AG20443 (cell line): ENCODE measurements at regions not wholly inside any gene's neighbourhood (a gene's known extent, or its start where the extent isn't known, plus 50 kb on each side); places are given as distances from the start of the nearest gene placed in this dataset.
"Not testable (repeated sequence)": the region's sequence is repeated elsewhere in the genome, so short reads cannot be mapped to it uniquely, and the experiment has no call there.

ENCODE experiments used
- DNase-seq: peaks from one replicate; pipeline ENCODE4 v3.0.0; 2012; ENCODE audit warnings: low spot score, mixed read lengths

DNA sequence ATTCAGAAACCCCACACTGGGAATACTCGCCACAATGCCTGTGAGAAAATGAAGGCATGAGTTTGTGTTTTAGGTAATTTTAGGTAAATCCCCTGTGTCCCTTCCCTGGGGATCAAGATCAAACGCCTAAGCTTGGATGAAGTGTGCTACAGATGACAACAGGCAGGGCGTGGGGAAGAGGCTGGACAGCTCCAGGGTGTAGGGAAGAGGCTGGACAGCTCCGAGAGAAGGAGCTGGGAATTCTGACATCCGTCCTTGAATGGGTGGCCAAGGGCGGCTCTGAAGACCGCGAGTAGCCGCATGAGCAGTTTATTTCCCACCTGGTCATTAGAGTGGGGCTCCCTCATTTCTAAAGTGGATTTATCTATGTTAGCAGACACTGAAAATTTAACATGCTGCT is 109.7 kb downstream of the RAMP3 start:
- DNase-seq, result peak; percentile 30

DNA sequence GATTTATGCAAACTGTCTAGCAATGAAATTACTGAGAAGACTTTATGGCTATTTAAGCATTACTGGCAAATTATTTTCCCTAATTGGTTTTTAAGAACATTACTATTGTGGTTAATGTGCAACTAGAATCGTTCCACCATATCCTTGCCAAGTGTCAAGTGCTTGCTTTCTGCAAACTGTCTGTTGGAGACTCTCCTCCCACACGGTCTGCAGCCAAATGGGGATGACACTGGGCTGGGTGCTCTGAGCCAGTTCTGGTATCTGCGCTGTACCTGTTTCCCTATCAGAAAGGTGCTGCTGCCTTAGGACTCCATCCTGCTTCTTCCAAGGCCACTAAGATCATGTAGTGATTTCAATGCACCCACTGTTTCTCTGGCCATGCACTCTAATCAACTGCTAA is 110.4 kb downstream of the RAMP3 start:
- DNase-seq, result no peak

DNA sequence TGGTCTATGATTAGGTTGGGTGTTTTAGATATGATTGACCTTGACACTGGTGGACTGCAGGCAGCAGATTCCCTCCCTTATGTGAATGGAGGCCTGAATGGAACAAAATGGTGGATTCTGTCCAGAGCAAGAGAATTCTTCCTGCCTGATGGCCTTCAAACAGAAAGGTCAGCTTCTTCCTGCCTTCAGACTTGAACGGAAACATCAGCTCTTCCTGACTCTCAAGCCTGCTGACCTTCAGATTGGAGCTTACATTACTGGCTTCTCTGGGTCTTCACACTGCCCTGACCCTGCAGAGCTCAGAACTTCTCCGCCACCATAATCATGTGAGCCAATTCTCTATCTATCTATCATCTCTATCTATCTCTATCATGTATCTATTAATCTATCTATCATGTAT is 111.6 kb downstream of the RAMP3 start:
- DNase-seq, result no peak

DNA sequence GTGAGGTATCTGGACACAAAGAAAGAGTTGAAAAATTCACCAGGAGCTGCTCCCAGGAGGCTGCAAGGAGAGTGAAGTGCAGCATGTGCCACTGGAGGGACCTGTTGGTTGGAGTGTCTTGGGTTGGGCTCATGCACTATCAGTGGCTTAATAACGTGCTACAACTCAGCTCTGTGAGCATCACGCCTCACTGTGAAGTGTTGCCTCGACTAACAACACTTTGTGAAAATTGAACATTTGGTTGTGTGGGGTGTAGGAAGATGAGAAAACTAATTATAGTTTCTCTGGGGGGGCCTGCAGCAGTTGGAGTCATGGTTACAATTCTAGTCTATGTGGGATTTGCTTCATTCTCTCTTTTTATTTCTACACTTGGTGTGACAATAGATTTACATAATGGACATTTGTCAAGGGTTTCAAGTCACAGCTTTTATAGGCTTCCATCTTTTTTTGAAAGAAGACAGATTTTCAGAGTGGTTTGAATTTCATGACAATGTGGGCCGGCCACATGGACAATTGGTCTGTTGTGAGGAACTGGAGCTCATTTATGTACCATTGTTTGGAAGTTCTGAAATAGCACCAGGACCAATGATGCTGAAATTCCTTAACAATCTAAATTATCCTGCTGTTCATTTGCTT is 121.3 kb downstream of the RAMP3 start:
- no peak for DNase-seq

DNA sequence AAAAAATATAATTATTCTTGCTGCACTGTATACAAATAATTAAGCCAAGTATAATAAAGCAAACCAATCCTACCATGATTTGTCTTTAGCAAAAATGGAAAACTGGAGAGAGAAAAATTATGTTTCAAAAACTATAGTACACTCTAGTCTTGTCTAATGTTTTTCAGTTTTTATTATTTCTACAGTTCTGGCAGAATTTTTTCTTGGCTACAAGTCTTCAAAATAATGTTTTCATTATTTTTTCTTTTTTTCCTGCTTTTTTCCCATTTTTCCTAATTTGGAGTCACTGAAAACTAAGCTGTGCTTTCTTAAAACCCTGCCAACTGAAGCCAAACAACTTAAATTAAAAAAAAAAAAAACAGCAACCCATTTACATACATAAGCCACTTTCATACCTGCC is 132.0 kb downstream of the RAMP3 start:
- DNase-seq, result not testable (repeated sequence)

DNA sequence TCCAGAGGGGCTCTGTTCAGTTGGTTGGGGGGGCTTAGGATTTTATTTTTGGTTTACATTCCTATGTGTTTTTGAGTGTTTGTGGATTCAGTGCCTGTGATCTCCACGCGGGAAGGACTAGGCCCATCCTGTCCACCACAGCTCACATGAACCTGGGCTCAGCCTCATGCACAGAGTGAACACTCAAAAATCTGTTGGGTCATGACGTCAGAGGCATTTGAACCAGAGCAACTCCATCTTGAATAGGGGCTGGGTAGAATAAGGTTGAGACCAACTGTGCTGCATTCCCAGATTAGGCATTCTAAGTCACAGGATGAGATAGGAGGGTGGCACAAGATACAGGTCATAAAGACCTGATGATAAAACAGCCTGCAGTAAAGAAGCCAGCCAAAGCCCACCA is 133.3 kb downstream of the RAMP3 start:
- no peak for DNase-seq

DNA sequence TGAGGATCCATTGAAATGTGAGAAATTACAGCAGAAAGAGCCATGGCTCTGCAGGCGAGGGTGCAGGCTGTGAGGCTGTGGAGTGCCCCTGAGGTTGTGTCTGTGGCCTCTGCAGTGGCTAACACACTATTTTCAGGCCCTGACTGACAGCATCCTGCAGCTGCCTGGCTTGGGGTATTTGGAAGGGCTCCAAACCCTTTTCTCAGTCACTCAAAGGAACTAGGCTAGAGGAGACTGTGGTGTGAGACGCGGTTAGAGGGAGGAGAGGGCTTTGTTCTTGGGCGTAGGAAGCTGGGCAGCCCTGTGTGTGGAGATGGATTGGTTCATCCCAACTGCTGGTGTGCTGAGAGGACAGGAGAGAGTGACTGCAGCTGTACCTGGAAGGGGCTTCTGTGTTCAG is 134.9 kb downstream of the RAMP3 start:
- no peak for DNase-seq

DNA sequence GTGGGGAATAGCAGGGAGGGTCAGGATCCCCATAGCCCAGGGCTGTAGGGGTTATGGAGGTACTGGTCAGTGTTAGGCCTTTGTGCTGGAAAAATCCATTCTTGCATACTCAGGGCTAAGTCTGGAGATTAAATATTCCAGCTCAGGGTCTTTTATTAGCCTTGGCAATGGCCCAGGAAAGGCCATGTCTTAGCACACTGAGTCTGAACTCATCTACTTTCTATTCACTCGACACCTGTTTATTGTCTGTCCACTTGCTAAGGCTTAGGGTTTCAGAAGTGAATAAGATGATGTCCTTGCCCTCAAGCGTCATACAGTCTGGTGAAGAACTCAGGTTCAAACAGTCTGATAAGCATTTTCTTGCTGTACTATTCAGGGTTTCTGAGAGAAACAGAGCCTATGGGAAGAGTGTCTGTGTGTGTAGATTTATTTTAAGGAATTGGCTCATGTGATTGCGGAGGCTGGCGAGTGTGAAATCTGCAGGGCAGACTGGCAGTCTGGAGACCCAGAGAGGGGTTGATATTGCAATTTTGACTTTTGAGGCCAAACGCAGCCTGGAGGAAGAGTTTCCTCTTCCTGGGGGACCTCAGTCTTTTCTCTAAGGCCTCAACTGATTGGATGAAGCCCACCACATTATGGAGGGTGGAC is 135.8 kb downstream of the RAMP3 start:
- DNase-seq, result no peak

DNA sequence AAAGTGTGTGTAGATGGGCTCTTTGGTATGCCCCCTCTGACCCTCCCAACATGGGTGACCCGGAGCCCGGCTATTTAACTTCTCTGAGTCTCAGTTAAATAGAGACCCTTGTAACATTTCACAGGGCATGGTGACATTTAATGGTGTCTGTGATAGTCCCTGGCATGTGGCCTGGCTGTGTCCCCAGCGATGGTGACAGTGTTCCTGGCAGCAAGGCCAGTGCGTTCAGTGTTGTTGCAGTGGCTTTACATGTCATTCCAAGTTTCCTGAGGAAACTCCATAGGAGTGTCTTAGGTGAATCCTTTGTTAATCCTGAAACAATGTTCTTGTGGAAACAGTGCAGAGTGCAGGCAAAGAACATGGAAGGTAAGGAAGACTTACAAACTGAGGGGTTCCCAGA is 137.0 kb downstream of the RAMP3 start:
- DNase-seq, result no peak

DNA sequence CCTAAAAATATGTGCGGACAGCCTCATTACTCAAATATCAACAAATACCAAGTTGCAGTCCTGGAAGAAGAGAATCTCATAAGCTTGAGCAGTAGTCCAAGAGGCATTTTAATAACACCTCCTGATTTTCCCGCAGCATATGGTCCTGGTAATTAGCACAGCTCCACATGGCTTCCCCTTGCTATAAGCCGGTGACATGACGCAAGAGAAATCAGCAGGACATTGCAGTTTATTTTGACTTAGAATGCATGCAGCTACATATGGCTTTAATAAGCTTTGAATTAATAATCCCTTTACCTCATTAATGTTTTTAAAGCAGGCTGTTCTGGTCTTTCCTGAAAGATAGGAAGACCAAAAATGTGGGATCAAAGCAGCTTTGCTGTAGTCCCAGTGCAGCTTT is 137.6 kb downstream of the RAMP3 start:
- no peak for DNase-seq

DNA sequence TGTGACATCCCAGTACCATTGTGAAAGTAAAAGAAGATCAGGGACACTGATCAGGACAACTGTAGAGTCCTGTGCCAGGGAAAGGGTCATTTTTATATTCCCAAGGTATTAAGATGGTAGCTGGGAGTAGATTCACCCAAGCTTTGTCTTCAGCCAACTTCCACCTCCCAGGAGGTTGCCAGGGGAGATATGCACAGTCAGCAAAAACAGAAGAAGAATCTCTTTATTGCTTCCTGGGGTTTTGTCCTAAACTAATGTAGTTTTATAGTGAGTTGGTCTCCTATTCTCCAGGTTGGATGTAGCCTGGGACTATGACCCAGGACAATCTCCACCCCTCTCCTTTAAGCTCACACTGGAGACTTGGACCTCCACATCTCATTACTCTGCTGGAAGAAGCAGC is 139.2 kb downstream of the RAMP3 start:
- DNase-seq, result no peak

DNA sequence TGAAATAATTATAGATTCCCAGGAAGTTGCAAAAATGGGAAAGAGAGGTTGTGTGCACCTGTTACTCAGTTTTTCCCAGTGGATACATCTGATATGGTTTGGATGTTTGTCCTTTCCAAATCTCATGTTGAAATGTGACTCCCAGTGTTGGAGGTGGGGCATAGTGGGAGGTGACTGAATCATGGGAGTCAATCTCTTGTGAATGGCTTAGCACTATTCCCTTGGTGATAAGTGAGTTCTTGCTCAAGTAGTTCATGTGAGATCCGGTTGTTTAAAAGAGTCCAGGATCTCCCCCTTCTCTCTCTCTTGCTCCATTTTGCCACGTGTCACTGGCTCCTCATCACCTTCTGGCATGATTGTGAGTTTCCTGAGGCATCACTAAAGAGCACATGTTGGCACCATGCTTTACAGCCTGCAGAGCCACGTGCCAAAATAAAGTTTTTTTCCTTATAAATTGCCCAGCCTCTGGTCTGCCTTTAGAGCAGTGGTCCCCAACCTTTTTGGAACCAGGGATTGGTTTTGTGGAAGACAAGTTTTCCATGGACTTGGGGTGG is 149.2 kb downstream of the RAMP3 start:
- DNase-seq, result no peak

DNA sequence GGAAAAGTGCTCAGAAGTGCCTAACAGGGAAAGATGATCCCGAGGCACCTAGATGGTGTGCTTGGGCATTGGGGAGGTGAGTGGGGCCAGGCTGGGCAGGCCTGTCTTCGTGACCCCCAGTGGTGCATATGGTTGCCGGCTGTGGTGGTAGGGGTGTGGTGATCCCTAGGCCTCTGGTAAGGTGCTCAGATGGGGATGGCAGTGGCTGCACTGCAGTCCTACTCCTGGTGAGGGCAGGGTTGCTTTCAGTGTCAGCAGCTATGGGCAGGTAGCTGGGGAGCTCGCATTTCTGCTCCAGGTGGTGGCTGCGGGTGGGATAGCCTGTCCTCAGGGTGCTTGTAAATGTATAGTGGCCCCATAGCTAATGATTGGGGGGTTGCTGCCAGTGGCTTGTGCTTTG is 154.0 kb downstream of the RAMP3 start:
- no peak for DNase-seq

DNA sequence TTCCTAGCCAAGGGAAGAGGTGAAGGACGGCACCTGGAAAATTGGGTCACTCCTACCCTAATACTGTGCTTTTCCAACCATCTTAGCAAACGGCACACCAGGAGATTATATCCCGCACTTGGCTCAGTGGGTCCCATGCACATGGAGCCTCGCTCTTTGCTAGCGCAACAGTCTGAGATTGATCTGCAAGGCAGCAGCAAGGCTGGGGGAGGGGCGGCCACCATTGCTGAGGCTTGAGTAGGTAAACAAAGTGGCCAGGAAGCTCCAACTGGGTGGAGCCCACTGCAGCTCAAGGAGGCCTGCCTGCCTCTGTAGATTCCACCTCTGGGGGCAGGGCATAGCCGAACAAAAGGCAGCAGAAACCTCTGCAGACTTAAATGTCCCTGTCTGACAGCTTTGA is 157.9 kb downstream of the RAMP3 start:
- DNase-seq, result not testable (repeated sequence)

DNA sequence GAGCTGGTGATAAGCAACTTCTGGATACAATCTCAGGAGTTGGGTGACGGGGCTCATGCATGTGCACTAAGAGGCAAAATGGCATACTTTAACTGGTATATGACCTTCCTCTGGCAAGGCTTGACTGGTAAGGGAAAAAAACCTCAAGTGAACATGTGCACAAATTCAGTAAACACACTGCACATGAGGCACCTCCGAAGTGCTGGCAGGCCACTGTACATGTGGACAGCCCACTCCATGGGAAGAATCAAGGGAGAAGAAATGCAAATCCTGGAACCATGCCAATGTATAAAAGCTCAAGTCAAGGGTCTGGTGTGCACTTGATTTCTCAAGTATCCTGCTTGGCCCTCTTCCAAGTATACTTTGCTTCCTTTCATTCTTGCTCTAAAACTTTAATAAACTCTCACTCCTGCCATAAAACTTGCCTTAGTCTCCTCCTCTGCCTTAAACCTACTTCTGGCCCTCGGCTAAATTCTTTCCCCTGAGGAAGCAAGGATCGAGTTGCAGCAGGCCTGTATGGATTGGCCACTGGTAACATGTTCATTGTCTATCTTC is 167.2 kb downstream of the RAMP3 start:
- no peak for DNase-seq

DNA sequence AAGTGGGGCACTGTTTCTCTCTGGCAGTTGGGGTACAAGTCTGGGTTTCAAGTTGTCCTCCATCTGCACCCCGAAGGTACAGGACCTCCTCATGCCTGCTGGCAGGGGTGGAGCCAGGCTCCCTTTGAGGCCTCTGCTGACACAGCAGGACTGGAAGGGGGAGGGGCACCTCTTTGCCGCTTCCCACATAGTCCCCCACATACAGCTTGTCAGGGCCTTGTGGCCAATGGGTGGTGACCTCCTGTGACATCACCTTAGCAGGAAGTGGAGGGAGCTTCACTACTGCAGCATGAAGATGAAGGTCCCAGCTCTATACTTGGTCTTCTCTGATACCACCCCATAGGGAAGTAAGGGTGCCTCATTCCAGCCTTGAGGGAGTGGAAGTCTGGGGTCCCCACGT is 167.8 kb downstream of the RAMP3 start:
- DNase-seq, result no peak

DNA sequence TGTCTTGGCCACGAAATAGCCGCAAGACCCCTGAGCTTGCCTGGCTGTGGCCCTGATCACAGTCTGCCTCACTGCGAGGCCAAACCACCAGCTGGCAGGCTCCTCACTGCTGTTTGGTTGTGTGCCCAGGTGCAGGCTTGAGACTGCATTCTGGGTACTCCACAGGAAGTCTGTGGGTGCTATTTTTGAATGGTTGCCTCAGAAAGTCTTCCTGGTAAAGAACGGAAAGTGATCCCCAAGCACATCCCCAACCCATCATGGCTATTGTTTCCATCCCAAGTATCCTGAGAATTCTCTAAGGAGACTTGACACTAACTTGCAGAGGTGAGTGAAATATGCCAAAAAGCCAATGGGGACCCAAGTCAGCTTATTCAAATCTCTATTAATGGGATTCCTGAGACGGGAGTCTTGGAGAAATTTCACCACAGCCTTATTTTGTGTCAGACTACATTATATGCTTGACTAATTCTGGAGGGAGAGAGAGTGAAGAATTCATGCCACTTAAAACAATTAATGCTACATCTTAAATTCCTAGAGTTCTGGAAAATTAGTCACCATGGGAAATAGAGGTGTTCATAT is 170.9 kb downstream of the RAMP3 start:
- DNase-seq, result no peak

DNA sequence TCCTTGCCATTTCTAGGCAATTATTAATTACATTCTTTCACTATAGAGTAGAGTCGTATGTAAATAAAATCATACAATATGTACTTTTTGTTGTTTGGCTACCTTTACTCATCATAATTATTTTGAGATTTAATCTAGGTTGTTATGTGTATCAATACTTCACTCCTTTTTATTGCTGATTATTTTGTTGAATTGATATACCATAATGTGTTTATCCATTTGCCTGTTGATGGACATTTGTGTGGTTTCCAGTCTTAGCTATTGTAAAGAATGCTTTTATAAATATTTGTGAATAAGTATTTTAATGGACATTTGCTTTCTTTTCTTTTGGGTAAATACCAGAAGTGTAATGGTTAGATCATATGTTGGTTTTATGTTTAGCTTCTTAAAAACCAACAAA is 174.0 kb downstream of the RAMP3 start:
- DNase-seq, result no peak

DNA sequence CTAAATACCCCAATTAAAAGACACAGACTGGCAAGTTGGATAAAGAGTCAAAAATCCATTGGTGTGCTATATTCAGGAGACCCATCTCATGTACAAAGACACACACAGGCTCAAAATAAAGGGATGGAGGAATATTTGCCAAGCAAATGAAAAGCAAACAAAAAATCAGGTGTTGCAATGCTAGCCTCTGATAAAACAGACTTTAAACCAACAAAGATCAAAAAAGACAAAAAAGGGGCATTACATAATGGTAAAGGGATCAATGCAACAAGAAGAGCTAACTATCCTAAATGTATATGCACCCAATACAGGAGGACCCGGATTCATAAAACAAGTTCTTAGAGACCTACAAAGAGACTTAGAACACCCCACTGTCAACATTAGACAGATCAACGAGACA is 177.4 kb downstream of the RAMP3 start:
- not testable (repeated sequence) for DNase-seq

DNA sequence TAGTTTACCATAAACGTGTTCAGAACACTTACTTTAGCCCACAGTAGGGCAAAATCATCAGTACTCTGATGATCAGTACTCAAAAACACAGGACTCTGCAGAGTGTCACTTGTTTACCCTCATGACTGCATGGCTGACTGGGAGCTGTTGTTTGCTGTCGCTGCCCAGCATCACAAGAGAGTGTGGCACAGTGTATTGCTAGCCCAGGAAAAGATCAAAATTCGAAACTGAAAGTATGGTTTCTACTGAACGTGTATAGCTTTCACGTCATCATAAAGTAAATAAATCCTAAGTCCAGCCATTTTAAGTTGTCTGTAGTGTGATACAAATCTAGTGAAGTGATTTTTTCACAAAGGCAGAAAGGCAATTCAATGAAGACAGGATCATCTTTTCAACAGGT is 184.6 kb downstream of the RAMP3 start:
- DNase-seq, result no peak

DNA sequence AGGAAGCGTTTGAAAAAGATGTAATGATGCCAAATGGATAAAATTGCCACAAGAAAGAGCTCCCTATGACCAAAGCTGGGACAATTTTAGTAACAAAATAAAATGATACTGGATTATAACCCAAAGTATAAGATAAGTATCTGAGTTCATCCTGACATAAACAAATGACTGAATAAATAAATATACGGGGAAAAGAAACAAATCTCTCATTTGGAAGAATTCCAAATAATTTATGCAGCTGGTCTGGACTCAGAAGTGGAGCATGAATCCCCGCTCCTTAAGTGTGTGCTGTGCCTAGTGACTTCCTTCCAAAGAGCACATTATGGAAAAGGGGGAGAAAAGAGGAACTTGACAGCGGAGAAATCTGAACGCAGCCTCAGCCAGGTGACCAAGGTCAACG is 186.2 kb downstream of the RAMP3 start:
- DNase-seq, result no peak

DNA sequence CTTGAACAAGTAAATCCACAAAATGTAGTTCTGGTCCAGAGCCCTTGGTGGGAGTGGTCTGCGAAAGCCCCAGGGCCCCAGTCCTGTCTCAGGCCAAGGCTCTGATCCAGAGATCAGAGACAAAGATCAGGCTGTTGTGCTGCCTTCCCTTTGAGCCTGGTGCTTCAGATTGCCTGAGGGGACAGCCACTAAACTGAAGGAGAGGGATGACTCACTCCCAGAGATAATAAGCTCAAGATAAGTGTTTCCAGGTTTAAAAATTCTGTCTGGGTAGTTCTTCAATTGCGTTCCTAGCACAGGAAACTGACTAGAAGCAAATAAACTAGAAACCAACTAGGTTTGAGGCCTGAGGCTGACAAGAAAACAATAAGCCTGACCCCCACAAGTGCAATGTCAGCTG is 190.2 kb downstream of the RAMP3 start:
- peak; percentile 56 for DNase-seq

DNA sequence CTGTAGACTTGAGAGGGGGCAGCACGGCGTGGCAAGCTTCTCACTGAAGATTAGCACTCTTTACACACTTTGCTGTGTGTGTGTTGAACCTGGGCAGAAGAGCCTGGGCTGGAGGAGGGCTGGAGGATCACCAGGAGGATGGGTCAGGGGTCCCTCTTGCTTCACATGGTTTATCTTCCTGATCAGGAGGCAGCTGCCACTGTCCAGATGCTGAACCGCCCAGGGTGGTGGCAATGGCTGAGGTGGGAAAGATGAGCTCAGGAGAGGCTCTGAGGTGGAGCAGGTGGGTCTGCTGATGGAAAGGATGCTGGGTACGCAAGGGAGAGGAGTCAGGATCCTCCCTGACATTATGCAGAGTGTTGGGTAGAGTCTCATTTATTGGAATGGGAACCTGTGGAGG is 191.5 kb downstream of the RAMP3 start:
- no peak for DNase-seq
